ENCODE measurements at regions not wholly inside any gene's neighbourhood (a gene's known extent, or its start where the extent isn't known, plus 50 kb on each side); places are given as distances from the start of the nearest gene placed in this dataset.
"Not testable (repeated sequence)": the region's sequence is repeated elsewhere in the genome, so short reads cannot be mapped to it uniquely, and the experiment has no call there.

DNA sequence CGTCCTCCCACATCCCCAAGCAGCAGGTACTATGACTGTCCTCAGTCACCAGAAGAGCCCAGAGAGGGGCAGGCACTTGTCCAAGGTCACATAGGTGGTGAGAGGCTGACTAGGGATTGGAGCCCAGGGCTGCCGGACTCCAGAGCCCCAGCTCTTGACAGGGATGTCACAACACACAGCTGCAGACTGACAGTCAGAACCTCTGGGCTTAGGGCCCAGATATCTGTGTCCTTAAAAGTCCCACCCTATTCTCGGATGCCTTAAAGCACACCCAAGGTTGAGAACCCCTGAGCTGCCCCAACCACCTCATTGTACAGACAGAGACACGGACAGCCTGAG, 622.9 kb downstream of the MATN1 start:
- no peak for DNase-seq

DNA sequence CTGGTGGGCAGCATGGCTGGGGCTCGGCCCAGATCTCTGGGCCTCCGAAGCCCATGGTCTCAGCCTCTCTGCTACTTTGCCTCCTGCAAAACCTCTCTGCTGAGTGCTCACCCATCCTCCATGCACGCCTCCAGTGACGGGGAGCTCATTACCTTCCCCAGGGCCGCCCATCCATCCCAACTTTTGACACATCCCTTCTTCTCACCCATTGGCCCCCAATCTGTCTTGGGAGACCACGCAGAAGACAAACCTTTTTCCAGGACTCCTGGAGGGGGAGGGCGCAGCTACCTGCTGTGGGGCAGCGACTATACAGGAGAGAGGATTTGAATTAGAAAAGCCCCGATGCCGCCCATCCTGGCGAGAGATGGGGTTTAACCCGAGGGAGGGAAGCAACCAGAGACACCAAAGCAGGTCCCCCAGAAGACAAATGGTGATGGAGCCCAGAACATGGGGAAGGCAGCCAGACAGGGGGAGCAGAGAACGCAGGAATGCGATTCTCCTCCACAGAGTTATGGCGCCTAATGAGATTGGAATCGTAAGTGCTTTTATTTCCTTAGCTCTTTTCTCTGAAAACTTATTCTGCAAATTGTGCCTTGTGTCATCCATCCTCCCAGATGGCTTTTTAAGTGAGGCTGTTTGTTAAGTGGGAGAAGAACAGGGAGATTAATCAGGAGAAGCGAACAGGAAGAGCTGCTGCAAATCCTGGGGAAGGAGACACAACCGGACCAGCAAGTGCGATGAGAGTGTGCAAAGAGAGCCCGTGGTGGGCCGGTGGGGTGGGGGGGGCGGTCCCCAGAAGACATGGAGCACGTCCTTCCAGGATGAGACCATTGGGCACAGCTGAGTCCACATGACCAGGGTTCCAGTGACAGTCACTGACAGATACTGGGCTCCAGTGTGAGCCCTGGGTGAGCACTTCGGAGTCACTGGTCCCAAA, 623.5 kb downstream of the MATN1 start:
- DNase-seq = no peak

DNA sequence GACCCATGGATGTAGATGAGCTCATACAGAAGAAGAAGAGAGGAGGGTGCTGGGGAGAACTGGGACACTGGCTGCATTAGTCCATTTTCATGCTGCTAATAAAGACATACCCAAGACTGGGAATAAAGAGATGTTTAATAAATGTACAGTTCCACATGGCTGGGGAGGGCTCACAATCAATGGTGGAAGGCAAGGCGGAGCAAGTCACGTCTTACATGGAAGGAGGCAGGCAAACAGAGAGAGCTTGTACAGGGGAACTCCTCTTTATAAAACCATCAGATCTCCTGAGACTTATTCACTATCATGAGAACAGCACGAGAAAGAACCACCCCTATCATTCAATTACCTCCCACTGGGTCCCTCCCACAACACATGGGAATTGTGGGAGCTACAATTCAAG, 625.5 kb downstream of the MATN1 start:
- not testable (repeated sequence) for DNase-seq

DNA sequence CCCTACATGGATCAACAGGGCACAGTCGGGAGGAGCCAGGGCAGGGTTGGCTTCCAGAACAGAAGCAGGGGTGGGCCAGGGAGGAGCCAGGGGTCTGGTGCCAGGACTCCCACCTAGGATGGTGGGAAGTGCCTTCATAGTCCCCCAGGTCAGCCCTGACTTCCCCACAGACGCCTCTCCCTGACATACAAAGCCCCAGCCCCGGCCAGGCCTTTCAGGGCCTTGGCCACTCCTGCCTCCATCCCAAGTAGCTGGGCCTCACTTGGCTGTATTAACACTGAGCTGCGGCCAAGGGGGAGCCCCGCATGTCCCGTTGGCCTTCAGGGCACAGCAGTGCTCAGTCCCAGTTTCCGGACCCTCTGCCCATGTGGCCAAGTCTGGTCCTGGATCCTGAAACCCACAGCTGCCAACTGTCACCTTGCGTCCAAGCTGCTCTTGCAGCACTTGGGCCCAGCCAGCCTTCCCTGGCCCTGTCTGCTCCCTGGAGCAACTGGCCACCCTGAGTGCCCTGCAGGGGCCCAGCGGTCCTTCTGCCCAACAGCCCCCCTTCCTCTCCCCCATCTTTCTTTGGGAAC, 627.8 kb downstream of the MATN1 start:
- no peak for DNase-seq

DNA sequence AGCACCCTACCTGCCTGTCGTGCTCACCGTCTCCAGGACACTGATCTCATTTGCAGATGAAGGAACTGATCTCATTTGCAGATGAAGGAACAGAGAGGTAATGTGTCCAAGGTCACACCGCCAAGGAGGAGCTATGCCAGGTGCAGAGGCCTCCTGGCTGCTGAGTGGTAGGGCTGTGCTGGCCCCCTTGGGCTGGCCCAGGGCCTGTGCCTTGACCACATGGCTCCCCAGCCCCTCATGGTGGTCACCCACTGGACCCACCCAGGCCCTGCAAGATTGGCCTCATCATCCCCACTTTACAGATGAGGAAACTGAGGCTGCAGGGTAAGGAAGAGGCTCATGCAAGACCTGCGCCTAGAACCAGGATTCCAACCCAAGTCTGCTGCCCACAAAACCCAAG, 628.3 kb downstream of the MATN1 start:
- DNase-seq = no peak

DNA sequence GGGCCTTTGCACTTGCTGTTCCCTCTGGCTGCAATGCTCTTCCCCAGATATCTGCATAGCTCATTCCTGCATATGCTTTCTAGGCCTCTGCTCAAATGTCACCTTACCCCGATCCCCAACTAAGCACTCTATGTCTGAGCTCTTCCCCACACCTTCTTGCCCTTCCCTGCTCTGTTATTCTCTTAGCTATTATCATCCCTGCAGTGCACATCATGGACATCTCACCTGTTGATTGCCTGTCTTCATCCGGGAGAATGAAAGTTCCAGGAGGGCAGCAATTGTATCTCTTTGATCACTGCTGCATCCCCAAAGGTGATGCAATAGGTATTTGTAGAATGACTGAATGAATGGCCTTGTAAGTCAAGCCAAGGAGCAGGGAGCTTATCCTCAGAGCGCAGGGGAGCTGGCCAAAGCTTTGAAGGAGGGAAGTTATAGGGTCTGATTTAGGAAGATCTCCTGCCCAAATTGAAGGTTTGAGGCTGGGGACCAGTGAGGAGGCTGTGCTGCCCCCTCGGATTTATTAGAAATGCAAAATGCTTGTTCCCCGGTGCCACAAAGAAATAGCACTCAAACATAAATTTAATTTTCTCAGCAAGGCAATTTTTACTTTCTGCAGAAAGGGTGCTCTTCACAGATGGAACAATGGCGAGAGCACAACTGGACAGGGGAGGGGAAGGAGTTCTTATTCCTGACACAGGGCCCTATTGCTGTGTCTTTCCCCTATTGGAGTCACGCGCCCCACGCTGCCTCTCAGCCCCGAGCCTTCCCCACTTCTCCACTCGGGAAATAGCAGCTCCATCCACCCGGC, 631.1 kb downstream of the MATN1 start:
- DNase-seq = no peak

DNA sequence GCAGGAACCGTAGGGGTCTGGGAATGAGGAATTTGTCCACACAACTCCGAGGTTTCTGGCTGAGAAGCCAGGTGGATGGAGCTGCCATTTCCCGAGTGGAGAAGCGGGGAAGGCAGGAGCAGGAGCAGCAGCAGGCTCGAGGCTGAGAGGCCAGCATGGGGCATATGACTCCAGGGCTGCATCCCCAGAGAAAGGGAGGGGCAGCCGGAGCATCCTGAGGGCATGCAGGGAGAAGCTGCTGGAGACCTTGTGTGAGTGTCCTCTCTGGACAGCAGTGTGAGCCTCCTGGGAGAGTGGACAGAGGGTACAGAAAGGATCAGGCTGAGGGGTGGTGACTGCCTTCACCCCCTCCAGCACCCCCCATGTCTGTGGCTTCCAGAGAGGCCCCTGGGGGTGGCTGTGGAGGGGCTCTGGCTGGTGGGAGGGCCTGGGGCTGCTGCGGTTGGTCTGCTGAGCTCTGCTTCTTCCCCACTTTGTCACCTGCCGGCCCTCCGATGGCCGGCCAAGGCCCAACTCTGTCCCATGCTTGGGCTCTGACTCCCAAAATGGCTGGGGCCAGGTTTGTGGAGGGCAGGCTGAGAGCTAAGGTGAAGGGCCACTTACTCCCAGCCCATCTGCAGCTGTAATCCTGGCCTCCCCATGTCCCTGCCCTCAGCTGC, 633.1 kb downstream of the MATN1 start:
- DNase-seq = no peak

DNA sequence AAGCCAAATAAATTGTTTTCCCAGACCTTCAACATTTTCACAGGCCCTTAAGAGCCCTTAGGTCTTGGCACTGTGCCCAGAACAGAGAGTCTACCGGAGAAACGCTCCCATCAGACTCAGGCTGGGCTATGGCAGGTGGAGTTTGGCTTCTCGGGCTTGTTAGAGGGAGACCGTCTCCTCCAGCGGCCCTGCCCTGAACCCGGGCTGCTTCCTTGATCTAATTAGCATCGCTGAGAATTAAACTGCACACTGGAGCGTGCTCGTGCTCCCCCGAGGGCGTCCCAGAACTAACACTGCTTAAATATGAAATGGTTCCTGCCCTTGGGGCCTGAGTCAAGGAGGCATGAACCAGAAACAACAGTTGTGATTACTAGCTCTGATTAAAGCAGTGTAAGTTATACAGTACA, 634.4 kb downstream of the MATN1 start:
- peak; percentile 91 to 92 for DNase-seq

DNA sequence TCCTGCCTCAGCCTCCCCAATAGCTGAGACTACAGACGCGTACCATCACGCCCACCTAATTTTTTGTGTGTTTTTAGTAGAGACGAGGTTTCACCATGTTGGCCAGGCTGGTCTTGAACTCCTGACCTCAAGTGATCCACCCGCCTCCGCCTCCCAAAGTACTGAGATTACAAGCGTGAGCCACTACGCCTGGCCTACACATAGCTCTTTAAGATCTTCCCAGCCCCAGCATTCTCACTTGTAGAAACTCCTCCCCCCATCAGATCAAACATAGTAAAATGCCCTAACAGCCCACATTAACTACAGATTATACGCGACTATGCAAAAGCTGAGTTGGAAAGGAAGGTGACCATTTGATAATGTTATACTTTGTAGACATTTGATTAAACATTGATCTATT, 634.8 kb downstream of the MATN1 start:
- peak; percentile 62 to 68 for DNase-seq

DNA sequence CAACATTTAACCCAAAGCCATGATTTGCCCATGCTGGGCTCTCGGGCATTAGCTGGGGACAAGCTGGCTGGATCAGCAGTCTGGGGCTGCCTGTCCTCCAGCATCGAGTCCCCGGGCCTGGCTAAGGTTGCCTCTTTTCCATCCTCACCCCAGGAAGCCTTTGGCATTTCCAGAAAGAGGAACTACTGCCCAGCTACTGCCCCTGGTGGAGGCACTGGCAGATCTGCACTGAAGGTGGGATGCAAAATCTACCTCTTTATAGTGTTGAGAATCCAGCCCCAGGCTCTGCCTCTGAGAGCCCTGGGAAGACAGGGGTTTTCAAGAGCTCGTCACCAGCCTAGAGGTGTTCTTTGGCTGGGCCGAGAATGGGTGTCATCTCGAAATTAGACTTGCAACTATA, 635.9 kb downstream of the MATN1 start:
- peak in 1 of 2 experiments; percentile 31 for DNase-seq

DNA sequence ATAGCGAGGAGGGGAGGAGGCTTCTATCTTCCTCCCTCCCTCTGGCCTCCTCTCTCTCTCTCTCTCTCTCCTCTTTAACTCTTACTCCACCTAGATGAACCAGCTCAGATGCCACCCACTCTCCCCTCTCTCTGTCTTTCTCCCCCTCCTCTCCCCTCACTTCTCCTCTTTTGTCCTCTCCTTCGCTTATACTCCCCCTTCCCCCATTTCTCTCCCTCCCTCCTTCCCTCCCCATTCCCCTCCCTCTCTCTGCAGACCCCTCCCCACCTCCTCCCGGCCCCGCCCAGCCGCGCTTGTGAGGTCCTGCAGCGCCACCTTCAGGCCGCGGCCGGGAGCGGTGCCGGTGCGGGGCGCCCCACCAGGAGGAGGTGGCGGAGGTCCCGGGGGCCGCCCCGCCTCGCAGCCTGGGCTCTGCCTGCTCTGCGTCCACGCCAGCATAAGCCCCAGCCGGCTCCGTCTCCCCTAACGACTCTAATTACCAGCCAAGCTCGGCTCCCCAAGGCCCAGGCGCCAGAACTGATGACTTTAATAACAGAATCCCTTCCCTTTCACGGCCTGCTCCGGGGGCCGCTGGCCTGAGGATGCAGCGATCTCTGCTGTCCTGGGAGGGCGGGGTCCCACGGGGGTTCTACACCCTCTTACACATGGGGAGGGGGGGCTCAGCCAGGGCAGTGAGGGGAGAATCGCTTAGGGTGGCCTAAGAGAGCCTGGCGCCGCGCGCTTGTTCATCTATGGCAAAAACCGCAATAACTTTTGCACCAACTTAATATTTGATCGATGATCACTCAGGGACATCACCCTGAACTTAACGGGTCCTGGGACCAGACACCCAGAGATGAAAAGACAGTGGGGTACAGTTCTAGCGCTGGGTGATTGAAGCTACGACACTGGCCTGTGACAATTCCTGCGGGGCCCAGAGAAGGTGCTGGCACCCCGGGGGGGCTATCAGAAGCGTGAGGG, 637.3 kb downstream of the MATN1 start:
- DNase-seq = peak; percentile 39 to 44

DNA sequence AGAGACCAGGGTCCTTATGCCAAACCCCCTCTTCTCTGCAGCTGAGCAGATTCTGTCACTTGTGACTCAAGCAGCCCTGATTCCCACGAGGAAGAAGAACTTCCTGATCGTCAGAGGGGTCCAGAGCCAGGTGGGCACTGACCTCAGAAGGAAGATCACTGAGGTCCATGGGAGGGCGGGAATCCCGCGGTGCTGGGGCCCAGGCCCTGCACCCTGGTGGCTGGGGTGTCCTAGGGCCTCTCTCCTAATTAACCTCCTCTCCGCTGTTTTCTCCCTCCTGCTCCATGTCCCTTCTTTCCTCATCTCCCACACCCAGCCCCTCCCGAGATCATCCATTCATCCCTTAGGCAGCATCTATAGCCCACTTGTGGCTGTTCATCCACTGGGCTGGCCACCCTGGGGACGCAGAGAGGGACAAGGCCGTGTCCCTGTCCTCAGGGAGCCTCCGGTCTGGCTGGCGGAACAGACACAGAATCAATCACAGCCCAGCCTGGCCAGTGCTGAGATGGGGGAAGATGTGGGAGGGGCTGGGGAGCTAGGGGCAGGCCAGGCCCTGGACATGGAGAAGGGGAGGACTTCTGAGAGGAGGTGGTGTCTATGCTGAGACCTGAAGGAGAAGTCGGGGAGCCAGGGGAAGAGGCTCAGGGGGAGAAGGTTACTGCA, 638.3 kb downstream of the MATN1 start:
- no peak for DNase-seq

DNA sequence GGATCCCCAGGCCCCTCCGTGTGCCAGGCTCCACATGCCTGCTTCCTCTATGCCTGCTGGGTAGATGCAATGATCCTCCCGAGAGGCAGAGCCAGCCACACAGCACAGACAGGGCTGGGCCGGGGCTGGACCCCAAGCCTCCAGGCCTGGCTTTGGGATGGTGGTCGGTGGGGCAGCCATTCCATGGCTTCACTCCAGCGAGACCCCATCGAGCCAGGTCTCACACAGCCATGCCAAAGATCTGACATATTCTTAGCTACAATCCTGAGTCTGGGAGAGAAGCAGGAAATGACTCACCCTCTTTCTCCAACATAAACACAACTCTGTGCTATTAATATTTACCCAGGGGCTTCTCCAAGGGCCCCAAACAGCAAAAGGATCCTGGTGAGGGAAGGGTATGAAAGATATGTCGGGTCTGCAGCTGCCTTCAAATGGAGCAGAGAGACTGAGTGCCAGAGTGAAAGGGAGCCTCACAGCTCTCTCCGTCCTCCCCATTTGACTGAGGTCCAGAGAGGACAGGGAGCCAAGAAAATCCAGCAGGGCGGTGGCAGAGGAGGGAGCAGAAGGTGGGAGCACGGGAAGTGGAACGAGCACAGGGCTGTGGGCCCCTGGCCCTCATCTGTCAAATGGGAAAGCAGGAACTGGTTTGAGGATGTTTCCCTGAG, 639.5 kb downstream of the MATN1 start:
- DNase-seq = no peak

DNA sequence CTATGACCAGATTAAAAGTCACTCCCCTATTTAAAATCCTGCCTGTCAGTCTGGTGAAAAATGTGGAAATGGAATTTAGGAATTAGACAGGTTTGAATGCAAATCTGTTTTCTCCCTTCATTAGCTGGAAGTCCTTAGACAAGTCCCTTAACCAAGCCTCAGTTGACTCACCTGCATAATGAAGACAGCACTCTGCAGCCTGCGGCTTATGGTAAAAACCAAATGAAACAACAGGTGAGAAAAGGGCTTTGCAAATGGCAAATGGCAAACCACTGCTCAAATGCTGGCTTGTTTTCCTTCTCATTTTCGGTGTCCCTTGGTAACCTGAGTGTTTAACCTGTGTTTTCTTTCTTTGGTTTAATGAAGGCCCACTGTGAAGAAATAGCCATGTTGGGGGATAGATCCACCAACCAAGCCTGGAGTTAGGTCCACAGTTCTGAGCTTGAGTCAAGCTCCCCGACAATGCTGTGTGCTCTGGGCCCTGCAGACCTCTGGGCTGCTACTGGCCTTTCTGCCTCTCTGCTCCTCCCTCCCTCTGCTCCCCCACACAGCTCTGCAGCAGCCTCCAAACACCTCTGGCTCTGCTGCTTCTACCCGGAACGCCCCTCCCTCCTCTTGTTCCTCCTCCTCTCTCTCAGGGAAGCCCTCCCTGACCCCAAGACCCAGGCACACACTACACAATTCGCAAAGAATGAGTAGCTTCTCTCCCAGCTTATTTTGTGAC, 641.8 kb downstream of the MATN1 start:
- no peak for DNase-seq

DNA sequence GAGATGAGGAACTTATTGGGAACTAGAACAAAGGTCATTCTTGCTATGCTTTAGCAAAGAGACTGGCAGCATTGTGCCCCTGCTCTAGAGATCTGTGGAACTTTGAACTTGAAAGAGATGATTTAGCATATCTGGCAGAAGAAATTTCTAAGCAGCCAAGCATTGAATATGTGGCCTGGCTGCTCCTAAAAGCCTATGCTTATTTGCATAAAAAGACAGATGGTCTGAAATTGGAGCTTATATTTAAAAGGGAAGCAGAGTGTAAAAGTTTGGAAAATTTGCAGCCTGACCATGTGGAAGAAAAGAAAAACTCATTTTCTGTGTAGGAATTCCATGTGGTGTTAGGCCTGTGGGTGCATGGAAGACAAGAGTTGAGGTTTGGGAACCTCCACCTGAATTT, 647.5 kb downstream of the MATN1 start:
- not testable (repeated sequence) for DNase-seq

DNA sequence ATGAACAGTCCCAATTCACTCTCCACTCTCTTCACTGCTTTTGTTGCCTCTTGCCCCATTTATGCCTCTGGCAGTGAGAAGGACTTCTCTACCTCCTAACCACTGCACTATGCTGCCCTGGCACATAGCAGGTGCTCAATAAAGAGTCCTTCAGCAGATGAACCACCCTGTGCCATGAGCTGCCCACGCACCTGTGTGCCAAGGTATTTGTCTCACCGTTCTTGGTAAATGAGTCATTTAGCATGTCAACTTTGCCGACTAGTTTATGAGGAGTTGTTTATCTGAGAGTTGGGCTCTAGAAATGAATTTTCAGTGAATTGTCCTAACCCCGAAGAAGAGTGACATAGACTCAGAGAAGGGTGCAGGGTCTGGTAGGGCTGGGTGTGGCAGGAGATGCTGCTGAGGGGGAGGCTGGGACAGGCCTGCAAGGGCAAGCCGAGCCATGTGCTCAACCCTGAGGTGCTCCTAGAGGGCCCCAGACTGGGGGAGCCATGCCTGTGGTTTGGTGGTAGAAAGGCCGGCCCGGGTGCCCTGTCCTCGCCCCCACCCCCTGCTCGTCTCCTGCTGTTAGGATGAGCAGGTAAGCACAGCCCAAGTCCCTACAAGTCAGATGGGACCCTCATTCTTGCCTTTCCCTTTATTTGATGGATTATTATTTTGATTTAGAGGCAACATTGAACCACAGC, 654.5 kb downstream of the MATN1 start:
- no peak for DNase-seq

DNA sequence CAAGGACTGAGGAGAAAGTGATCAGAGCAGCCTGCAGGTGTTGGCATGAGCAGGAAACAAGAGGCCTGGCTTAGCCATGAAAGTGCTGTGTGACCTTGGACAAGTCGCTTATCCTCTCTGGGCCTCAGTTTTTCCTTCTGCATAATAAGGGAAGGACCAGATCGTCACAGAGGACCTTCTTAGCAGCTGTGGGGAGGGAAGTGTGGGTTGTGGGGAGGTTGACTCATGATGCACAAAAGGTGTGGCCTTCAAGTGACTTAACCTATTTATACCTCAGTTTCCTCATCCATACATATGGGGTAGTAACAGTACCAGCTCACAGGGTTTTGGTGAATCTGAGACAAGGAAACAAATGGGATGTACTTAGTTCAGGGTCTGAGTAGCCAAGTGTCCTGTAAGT, 658.8 kb downstream of the MATN1 start:
- DNase-seq = no peak

DNA sequence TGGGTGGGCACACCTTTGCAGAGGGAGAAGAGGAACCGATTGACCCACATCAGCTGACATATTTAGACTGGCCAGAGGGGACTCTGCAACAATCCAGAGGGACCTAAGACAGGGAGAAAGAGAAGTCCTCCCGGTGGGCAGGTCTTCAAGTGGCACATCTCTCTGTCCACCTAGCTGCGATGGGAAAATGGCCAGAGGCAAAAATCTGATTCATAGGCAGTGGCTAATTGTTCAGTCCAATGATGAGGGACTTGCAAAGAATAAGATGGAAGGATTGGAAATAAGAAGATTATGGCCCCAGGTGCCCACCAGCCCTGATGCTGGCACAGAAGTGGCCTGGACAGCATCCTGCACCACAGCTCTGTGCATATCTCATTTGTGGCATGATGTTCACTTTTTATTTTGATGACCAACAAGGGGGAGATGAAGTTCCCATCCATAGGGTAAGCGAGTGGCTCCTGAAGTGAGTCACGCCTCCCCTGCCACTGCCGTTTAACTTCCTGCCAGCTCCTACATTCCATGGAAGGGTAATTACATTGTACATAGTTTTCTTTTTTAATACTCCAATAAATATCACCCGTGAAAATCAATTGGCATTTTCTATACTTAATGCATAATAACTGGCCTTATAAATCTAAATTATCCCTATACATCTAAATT, 659.6 kb downstream of the MATN1 start:
- DNase-seq = no peak
